CD4-positive, alpha-beta T cell treated with Interleukin-6 for 4 hours (primary cell): ENCODE measurements at regions not wholly inside any gene's neighbourhood (a gene's known extent, or its start where the extent isn't known, plus 50 kb on each side); places are given as distances from the start of the nearest gene placed in this dataset.

Experiments used
- DNase-seq: peaks from one replicate; pipeline ENCODE4 v3.0.0-alpha.2; 2020; ENCODE audit warnings: mixed read lengths

- DNase-seq: no peak
Observed at GRCh38 chr12:107226126-107226525, 132.8 kb upstream of the CRY1 start.

- no peak for DNase-seq
Observed at GRCh38 chr12:107228076-107228475, 134.7 kb upstream of the CRY1 start.

DNA sequence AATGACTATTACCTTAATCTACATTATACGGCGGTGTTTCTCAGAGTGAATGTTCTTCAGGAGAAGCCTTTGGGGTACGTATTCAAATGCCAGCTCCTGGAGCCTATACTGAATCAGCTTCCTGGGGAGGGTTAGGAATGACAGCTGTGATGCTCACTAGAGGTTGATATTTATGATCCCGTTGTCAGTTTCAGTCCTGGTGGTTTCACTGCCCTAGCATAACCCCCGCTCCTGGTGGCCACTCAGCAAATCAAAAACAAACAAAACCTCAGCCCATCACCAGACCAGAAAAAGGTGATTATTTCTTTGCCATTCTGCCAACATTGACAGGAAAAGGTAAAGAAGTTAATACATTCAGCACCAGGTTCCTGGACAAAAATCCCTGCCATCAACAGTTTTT, 136.5 kb upstream of the CRY1 start:
- no peak for DNase-seq

GRCh38 chr12:107231303-107231702, 138.0 kb upstream of the CRY1 start:
- no peak for DNase-seq

GRCh38 chr12:107233551-107233950, 140.2 kb upstream of the CRY1 start:
- DNase-seq: no peak

- no peak for DNase-seq
Observed at GRCh38 chr12:107235600-107235999, 142.3 kb upstream of the CRY1 start.

- DNase-seq: no peak
Observed at GRCh38 chr12:107236824-107237511, 143.6 kb upstream of the CRY1 start.

GRCh38 chr12:107238296-107238695, 144.9 kb upstream of the CRY1 start:
- DNase-seq: no peak

DNA sequence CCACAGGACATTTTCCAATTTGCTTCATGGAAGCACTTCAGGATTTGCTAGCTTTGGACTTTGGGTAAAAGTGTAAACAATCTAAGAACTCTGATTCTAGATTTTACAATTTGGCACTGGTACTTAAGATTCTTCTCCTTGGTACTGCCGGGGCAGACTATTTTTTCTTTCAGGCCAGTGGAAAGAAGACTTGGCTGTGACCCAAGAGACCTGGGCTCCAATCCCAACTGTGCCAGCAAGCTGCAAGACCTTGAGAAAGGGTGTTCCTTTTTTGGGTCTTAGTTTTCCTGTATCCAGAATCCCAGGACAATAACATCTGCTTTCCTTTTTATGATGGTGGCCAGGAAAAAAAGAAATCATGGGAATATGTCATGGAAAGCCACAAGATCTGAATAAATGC, 148.1 kb upstream of the CRY1 start:
- DNase-seq: no peak

- no peak for DNase-seq
Observed at GRCh38 chr12:107242189-107242588, 148.8 kb upstream of the CRY1 start.

- no peak for DNase-seq
Observed at GRCh38 chr12:107243341-107243740, 150.0 kb upstream of the CRY1 start.

DNA sequence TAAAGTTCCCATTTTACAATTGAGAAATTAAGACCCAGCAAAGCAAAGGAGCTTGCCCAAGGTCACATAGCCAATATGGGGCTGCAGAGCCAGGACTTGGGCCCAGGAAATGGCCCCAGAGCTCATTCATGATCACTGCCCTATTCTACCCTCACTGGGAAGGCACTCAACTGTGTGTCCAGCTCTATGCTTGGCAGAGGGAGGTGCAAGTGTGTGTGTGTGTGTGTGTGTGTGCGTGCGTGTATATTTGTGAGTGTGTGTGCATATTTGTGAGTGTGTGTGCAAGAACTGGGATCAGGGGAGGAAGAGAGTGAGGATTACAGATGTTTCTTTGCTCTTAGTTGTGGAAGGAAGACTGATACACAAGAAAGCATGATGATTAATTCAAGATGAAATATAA, 151.2 kb upstream of the CRY1 start:
- no peak for DNase-seq

DNA sequence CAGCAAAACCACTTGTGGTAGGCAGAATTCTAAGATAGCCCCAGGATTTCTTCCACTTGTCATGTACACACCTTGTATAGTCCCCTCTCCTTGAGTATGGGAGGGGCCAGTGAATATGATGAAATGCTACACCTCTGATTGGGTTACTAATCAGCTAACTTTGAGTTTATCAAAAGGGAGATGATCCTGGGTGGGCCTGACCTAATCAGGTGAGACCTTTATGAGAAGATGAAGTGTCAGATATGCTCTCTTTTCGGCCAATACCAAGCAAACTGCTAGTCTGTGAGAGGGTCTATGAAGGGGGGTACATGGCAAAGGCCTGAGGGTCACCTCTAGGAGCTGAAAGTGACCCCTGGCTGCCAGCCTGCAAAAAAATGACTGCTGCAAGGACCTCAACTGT, 154.3 kb upstream of the CRY1 start:
- no peak for DNase-seq

DNA sequence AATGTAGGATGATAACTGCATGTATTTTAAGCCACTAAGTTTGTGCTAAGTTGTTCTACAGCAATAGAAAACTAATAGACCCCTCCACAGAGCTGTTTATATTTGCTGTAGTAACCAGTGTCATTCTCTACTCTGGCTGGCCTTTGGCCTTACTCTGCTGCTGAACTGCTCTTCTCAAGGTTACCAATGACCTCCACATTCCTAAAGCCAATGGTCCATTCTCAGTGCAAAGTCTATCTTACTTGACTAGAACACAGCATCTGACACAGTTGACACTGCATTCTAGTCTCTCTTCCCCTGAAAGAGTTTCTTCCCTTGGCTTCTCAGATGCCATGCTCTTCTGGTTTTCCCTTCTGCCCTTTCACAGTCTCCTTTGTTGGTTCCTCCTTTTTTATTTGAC, 154.8 kb upstream of the CRY1 start:
- DNase-seq: no peak

GRCh38 chr12:107251288-107251687, 157.9 kb upstream of the CRY1 start:
- no peak for DNase-seq

GRCh38 chr12:107253361-107253760, 160.0 kb upstream of the CRY1 start:
- DNase-seq: no peak

GRCh38 chr12:107254258-107254856, 161.0 kb upstream of the CRY1 start:
- no peak for DNase-seq

- no peak for DNase-seq
Observed at GRCh38 chr12:107258780-107259179, 165.4 kb upstream of the CRY1 start.

- DNase-seq: no peak
Observed at GRCh38 chr12:107263980-107264379, 170.6 kb upstream of the CRY1 start.

- no peak for DNase-seq
Observed at GRCh38 chr12:107264667-107265066, 171.3 kb upstream of the CRY1 start.

DNA sequence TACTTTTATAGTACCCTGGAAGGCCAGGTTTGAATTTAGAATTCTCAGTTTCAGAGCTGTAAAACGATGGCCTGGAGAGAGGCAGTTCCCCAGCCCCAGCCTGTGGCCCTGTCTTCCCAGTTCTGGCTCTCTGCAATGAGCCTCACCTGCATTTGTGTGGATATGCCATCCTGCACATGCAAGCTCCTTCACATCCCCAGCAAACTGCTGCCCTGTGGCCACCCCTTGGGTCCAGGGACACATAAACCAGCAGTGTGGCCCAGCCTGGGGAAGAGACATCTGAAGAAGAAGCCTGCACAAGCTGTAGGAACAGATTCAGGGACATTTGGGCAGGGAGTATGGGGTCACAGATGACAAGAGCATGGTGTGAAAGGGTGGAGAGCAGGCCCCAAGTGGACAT, 174.3 kb upstream of the CRY1 start:
- DNase-seq: no peak

- DNase-seq: no peak
Observed at GRCh38 chr12:107271523-107271922, 178.2 kb upstream of the CRY1 start.

- DNase-seq: no peak
Observed at GRCh38 chr12:107275530-107275929, 182.2 kb upstream of the CRY1 start.

- DNase-seq: no peak
Observed at GRCh38 chr12:107277855-107278254, 184.5 kb upstream of the CRY1 start.

DNA sequence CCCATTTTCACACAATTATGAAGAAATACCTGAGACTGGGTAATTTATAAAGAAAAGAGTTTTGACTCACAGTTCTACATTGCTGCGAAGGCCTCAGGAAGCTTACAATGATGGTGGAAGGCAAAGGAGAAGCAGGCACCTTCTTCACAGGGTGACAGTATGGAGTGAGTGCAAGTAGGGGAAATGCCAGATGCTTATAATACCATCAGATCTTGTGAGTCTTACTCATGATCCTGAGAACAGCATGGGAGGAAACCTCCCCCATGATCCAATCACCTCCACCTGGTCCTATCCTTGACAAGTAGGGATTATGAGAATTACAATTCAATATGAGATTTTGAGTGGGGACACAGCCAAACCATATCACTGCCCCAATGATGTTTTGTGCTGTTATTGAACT, 189.3 kb upstream of the CRY1 start:
- DNase-seq: no peak
